GM21381 (cell line): ENCODE measurements at regions not wholly inside any gene's neighbourhood (a gene's known extent, or its start where the extent isn't known, plus 50 kb on each side); places are given as distances from the start of the nearest gene placed in this dataset.

Source experiments
- ATAC-seq: cut with Tn5 transposase; IDR thresholded peaks from one replicate; pipeline ENCODE4 v1.9.1; 2021; ENCODE audit warnings: mild to moderate bottlenecking, moderate library complexity; ENCODE audit not compliant: unreplicated experiment

DNA sequence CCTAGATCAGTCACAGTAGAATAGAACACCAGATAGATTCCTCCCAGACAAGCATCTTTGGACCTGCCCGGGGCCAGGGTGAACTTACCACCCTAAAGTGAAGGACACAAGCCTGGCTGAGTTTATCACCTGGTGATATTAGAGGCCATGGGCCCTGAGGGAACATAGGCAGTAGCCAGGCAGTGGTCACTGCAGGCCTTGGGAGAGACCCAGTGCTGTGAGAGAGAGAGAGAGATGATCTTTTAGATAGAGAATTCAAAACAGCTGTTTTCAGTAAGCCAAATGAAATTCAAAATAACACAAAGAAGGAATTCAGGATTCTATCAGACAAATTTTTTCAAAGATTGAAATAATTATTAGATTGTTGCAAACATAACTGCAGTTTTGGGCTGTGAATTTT, 1679.9 kb downstream of the EFNB2 start:
- ATAC-seq = no peak

DNA sequence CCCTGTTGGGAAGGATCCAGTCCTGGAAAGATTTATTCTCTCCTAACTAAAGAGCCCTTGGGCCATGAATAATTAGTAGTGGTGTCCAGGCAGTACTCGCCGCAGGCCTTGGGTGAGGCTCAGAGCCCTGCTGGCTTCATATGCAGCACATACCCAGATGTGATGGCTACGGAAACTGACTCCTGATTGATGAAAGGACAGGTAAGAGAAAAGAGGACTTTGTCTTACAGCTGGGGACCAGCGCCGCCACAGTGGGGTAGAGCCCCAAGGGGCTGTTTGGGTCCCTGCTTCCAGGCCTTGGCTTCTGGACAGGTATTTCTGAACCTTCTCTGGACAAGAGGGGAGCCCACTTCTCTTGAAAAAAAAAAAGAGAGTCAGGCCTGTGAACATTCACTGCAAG, 1680.8 kb downstream of the EFNB2 start:
- ATAC-seq = no peak

DNA sequence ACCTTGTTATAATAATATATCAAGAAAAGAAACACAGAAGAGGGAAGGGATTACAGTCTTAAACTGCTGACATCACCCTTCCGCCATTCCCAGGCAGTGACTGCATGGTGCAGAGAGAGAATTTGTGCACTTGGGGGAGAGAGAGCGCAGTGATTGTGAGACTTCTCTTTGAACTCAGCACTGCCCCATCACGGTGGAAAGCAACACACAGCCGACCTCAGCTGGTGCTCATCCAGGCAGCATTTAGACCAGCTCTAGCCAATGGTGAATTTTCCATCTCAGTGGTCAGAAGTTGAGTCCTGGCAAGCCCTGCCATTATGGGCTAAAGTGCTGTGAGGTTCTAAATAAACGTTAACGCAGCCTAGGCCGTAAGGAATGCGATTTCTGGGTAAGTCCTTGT, 1681.5 kb downstream of the EFNB2 start:
- no peak for ATAC-seq

DNA sequence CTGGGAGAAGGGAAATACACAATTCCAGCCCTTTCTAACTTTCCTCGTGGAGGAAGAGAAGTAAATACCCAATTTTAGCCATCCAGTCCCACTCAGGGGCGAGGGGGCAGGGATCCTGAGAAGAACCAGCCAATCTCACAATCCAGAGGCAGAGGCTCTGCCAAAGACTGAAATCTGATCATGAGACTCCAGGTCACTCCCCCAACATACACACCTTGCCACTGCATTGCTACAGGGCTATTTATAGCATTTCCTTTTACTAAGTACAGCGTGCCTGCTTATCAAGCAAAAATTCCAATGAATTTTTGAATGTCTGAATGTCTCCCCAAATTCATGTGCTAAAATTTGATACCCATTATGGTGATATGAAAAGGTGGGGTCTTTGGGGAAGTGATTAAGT, 1687.5 kb downstream of the EFNB2 start:
- no peak for ATAC-seq

DNA sequence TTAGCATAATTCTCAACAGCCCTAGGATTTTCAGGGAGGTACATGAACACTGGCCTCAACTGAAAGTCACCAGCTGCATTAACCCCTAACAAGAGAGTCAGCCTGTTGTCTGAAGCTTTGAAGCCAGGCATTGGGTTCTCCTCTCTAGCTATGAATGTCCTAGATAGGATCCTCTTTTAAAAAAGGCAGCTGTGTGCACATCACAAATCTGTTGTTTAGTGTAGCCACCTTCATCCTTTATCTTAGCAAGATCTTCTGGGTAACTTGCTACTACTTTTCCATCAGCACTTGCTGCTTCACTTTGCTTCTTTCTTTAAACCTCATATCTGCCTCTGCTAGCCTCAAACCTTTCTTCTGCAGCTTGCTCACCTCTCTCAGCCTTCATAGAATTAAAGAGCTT, 1692.1 kb downstream of the EFNB2 start:
- no peak for ATAC-seq

DNA sequence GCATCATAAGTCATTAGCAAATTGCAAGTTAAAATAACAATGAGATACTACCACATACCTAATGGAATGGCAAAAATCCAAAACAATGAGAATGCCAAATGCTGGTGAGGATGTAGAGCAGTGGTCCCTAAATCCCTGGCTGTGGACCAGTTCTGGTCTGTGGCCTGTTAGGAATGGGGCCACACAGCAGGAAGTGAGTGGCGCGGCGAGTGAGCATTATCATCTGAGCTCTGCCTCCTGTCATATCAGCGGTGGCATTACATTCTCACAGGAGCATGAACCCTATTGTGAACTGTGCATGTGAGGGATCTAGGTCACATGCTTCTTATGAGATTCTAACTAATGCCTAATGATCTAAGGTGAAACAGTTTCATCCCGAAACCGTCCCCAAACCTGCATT, 1694.4 kb downstream of the EFNB2 start:
- ATAC-seq = no peak

DNA sequence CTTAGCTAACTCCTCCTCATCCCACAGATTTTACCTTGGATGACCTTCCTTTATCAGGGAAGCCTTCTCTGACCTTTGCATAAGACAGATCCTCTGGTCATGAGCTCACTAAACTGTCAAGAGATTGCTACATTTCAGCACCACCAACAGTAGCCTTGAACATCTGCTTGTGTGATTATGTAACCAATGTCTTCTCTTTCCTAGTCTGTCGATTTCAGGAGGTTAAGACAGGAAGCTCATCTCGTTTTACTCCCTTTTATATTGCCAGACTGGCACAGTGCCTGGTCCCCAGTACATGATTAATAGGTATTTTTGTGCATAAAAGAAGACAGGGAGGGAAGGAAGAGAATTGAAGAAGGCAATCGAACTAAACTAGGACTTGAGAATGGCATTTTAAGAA, 1697.7 kb downstream of the EFNB2 start:
- no peak for ATAC-seq

DNA sequence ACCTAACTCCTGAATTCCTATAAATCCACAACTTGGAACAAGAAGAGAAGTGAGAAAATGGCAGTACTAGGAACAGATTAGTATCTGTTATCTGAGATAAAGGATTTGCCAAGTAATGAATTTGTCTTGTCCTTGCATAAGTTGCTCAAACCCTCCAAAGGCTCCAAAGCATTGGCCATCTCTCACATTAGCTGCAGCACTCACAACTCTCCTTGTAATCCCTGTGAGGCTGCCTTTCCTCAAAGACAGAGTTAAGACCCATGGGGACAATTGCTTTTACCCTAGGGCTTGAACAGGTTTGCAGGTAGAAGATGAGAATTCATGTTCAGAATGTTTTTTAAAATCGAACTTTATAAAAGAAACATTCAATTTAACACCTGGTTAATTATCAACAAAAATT, 1702.2 kb downstream of the EFNB2 start:
- no peak for ATAC-seq

DNA sequence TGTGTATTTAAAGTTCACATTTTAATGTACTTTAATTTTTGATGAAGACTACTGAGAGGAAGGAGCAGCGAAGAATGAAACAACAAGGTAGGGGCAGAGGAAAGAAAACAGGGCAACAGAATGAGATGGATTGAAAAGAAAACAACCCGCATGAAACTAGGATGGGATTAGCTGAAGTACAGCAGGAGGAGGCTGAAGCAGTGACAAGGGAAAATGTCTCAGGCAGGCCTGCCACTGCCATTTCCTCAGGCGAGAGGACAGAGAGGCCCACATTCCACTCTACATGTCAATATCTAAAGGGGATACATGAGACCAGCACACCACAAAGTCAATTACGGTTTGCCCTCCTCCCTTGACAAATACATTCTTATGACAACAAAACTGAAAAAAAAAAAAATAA, 1703.2 kb downstream of the EFNB2 start:
- no peak for ATAC-seq

DNA sequence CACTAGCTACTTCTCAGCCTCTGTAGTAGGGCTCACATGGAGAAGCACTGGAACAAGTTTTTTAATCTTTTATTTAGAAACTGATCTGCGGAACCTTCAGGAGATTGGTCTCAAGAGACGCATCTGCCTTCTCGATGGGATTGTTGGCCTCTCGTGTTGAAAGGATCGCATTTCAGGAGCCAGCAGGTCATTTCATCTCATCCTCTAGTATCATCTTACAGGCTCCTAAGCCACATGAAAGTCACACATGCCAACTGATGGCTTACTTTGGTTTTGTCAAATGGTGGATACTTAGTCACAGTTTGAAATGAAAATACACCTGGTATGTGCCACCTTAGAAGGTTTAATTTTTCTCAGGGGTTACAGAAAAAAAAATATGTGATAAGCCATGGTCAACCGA, 1703.6 kb downstream of the EFNB2 start:
- no peak for ATAC-seq

DNA sequence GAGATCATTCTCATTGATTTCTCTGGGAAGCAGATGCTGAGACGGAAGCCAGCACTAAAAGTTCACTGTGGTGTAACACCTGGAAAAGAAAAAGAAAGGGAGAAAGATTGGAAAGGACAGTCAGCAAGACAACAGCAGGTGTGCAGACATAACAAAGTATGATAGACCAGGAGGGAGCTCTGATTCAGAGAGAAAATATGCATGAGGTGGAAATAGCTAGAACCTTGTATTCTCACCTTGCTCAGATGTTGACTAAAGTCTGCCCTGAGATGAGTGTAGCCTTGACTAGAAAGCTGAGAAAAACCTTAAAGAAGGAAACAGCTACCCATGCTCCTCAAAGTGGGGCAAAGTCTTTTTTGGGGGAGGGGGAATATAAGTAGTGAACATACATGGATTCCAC, 1711.8 kb downstream of the EFNB2 start:
- ATAC-seq = no peak

DNA sequence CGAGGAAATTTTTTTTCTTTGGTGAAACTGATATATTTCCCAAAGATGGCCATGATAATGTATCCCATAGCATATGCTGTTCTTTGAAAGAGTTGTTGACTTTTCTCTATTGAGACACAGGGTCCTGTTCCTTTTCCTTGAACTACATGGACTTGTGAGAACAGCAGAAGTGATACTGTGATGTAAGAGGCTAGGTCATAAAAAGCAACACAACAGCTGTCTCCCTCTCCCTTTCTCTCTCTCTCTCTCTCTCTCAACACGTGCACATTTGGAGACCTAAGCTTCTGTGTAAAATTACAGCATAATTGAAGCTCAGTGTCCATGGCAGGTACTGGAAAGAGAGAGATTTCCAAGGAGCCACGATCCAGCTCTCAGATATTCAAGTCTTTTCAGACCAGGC, 1712.4 kb downstream of the EFNB2 start:
- ATAC-seq = no peak

DNA sequence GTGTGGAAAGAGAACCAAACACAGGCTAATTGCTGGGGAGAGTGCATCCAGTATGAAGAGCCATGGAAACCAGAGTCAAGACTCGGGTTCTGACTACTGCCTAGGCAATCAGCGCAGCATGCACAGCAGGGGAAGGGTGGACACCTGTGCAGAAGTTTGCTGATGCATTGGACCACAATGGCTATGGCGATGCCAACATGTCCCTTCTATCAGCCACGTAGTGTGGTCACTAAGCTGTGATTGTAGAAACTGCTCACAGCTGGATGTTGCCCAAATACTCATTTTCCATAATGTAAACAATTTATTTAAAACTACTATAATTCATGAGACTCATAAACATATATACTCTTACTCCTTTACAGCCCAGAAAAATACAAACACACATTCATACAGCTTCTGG, 1718.2 kb downstream of the EFNB2 start:
- no peak for ATAC-seq

DNA sequence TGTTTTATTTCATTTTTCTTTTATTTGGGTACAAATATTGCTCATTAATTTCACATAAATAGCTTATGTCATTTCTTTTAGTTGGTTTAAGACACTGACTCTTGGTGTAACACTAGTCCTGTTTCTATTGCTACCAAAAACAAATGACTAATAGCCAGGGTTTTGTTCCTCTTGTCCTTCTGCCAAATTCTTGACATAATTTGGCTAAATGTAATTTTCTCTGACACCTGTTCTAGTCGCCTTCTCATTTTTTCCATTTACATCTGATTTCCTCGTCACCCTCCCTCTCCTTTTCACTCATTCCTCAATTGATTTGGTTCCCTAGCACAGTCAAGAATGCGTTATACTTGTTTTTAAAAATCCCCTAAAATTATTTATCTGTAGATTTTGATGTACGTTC, 1718.7 kb downstream of the EFNB2 start:
- ATAC-seq = no peak

DNA sequence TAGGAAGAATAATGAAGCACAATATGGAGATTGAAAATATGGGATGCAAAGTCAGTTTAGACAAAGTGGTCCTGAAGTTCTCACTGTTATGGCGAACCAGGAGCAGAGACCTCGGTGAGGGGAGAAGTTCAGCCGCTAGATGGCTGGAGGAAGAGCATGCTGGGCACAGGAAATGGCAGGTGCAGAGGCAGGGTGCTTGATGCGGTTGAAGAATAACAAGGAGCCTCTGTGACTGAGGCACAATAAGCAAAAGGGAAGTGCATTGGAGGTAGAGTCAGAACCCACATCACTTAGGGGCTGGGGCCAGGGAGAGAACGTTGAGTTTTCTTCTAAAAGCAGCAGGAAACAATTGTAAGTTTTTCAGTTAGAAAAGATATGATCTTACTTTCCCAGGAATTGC, 1725.2 kb downstream of the EFNB2 start:
- no peak for ATAC-seq

DNA sequence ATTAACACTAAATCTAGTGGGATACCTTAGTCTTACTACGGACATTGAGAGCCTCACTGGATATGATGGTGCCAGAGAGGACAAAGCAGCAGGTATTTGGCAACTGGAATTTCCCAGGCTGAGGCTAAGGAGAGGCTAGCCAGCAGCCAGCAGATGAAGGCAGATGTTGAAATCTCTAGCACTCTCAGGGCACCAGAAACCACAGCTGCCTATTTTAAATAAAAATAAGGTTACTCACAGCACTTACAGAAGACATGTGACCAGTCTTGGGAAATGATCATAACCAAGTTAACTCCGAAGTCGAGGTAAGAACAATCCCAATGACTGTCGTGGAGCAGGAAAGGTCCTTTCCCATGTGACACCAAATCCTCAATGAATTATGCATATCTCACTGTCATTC, 1726.0 kb downstream of the EFNB2 start:
- no peak for ATAC-seq

DNA sequence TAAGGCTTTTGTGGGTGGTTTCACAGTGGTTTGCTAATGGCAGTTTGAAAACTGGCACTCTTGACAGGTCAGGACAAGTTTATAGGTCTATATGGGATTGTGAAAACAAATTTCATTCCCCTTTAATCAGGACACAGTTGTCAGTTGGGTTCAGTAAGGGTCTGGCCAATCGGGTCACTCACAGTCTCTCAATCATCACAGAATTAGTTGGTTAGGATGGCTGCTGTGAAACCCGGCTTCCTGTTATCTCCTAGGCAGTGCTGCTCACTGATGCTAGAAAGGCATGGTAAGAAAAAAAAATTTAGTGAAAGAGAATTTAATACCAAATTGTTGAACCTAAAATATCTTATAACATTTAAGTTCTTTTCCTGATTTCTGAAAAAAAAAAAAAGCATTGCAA, 1730.1 kb downstream of the EFNB2 start:
- ATAC-seq = no peak

DNA sequence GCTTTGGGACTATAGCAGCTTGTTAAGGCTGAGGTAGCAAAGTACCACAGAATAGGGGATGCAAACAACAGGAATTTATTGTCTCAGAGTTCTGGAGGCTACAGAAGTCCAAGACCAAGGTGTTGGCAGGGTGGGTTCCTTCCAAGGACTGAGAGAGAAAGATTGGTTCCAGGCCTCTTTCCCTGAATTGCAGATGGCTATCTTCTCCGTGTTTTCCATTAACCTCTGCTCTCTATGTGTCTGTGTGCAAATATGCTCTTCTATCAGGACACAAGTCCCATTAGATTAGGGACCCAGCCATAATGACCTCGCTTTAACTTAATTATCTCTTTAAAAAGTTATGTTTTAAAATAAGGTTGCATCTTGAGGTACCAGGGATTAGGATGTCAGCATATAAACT, 1732.9 kb upstream of the SLC10A2 start:
- no peak for ATAC-seq

DNA sequence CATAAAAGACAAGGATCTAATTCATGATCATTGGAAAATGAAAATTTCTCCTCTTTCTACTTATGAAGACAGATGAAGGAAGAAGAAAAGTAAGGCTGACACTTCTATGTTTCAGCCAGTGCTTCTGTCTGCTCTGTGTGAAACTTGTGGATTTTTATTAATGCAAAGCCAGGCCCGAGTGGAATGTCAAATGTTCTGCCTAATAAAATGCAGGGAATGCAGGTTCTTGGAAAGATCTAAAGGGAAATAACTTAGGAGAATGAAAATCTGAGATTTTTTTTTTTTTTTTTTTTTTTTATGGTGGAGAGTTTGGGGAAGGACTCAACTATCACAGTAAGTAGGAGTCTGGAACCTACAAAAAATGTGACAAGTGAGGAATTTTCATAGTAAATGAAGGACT, 1732.3 kb upstream of the SLC10A2 start:
- no peak for ATAC-seq

DNA sequence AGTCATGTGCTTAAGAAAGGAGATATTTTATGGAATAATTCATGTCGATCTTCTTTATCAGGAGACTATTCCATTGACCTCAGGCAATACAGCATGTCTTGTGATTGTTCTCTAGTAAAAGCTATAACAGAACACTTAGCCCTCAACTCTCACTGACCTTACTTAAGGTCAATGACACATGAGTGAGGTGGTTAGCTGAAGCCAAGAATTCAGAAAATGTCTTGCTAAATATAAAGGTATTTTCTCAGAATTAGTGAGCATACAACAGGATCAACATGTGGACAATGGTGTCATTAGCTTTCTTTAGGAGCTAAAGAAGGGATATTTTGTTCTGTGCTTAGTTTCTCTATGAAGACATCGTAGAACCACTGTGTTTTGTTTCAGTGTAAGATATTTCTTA, 1730.4 kb upstream of the SLC10A2 start:
- no peak for ATAC-seq

DNA sequence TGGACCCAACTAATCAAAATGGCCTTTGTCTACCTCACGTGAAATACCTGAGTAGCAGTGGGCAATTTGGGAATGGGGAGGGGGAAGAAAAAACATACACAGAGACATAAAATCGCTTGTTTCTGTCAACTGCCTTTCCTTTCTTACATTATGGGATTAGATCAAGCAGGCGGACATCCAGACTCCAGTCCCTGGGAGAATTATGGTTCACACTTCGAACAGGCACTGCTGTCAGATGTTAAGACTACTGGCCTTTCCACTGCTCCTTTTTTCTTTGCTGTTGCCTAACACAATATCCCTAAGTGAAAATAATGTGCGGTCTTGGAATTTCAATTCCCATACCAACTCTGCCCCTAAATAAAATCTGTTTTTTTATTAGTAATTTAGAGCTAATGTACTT, 1719.7 kb upstream of the SLC10A2 start:
- no peak for ATAC-seq

DNA sequence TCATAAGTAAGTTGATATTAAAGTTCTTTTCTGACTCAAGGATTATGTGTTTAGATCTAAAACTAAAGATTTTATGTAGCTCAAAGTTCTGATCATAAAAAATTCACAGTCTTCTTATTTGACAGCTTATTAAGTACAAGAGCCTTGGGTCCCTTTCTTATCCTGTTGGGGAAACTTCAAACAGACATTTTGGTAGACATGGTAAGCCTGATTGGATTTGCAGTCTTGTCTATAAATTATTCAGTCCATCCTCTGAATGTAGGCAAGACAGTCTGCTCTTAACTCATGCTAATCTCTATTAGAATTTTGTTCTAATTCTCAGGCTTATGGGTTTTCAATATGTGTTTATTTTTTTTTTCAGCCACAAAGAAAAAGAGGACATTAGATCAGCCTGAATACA, 1718.7 kb upstream of the SLC10A2 start:
- no peak for ATAC-seq

DNA sequence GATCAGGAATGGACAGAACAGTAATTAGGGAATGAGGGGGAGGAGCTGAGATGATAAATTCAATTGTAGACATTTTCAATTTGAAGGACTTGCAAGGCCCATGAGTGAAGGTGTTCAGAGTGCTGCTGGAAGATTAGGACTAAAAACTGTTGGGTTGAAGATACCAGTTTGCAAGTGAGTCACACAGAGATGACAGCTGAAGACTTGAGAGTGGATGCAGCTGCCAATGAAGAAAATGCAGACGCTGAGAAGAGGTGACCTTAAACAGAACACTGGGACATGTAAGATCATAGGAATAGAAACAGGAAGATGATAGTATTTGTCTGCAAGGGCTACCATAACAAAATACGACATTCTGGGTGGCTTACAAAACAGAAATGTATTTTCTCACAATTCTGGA, 1716.5 kb upstream of the SLC10A2 start:
- no peak for ATAC-seq

DNA sequence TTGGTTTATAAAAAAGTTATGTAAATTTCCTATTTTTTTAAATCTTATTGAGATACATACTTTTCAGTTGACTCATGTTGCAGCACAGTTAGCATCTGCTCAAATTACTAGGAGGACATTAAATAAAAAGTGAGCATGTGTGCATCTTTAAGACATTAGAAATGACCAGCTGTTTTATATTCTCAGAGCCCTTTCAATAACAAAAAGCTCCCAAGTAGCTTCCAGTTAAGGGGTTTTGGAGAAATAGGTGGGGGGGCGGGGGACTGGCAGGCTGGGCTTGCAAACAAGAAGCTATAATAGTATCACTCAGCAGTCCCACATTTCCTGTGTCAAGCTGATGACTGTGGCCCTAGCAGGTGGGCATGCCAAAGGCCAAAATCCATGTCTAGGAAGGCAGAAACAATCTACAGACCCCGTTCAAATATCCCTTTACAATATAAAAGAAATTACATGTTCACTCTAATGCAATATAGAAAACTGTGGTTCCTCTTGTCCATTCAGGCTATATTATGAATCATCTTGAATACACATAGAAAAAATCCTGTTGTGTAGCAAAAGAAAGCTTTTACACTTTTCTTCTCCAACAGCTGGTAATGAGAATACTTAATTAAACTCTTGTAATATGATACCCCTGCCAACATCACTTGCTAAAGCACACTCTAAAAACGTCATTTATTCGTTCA, 1713.2 kb upstream of the SLC10A2 start:
- no peak for ATAC-seq
